IgD-negative memory B cell (primary cell): ENCODE measurements at regions not wholly inside any gene's neighbourhood (a gene's known extent, or its start where the extent isn't known, plus 50 kb on each side); places are given as distances from the start of the nearest gene placed in this dataset.

Source experiments
- H3K27ac Mint-ChIP-seq, 3 donors: one replicate each; pipeline ENCODE4 v1.8.0; 2020 to 2022; ENCODE audit warnings: mild to moderate bottlenecking in 3 of 3, mixed read lengths in 3 of 3, moderate library complexity in 1 of 3
- H3K27me3 Mint-ChIP-seq: one replicate; pipeline ENCODE4 v1.8.0; 2021; ENCODE audit warnings: mixed read lengths
- H3K36me3 Mint-ChIP-seq: one replicate; pipeline ENCODE4 v1.8.0; 2020; ENCODE audit warnings: mild to moderate bottlenecking, mixed read lengths
- H3K4me1 Mint-ChIP-seq, 3 donors: one replicate each; pipeline ENCODE4 v1.8.0; 2020 to 2022; ENCODE audit warnings: mixed read lengths in 3 of 3, mild to moderate bottlenecking in 1 of 3
- H3K4me3 Mint-ChIP-seq, 4 donors: one replicate each; pipeline ENCODE4 v1.8.0; 2020 to 2022; ENCODE audit warnings: mild to moderate bottlenecking in 4 of 4, mixed read lengths in 4 of 4, moderate library complexity in 3 of 4
- H3K9me3 Mint-ChIP-seq, 3 donors: one replicate each; pipeline ENCODE4 v1.8.0; 2020 to 2021; ENCODE audit warnings: mixed read lengths in 3 of 3, mild to moderate bottlenecking in 1 of 3

- Mint-ChIP-seq H3K9me3 (no peaks in the 10 kb centered on the region), H3K27ac (no peak overlapping the region), H3K27me3 (peaks cover 8% of the 10 kb centered on the region), H3K36me3 (no peaks in the 10 kb centered on the region), H3K4me3 (no peak overlapping the region), H3K4me1 (peaks cover 0 to 2% (median 0%) of the 10 kb centered on the region in 3 donors)
Measured at GRCh38 chr1:47569681-47570470, 132.0 kb downstream of the FOXD2 start.

GRCh38 chr1:47571161-47571560, 133.3 kb downstream of the FOXD2 start:
- Mint-ChIP-seq H3K4me3 (no peak overlapping the region), H3K36me3 (no peaks in the 10 kb centered on the region), H3K27ac (no peak overlapping the region), H3K4me1 (peaks cover 0 to 2% (median 0%) of the 10 kb centered on the region in 3 donors), H3K27me3 (peaks cover 8% of the 10 kb centered on the region), H3K9me3 (no peaks in the 10 kb centered on the region)

GRCh38 chr1:47571952-47572351, 134.1 kb downstream of the FOXD2 start:
- Mint-ChIP-seq H3K27ac (no peak overlapping the region), H3K27me3 (peaks cover 10% of the 10 kb centered on the region), H3K36me3 (no peaks in the 10 kb centered on the region), H3K9me3 (no peaks in the 10 kb centered on the region), H3K4me1 (peaks cover 0 to 2% (median 0%) of the 10 kb centered on the region in 3 donors), H3K4me3 (no peak overlapping the region)

- Mint-ChIP-seq H3K27me3 (peaks cover 10% of the 10 kb centered on the region), H3K27ac (no peak overlapping the region), H3K36me3 (no peaks in the 10 kb centered on the region), H3K4me3 (no peak overlapping the region), H3K9me3 (no peaks in the 10 kb centered on the region), H3K4me1 (peaks cover 0 to 2% (median 0%) of the 10 kb centered on the region in 3 donors)
Measured at GRCh38 chr1:47572731-47573430, 135.0 kb downstream of the FOXD2 start.

GRCh38 chr1:47574451-47575165, 136.8 kb downstream of the FOXD2 start:
- H3K36me3 Mint-ChIP-seq: no peaks in the 10 kb centered on the region
- no peak overlapping the region for H3K27ac Mint-ChIP-seq
- peaks cover 0 to 2% (median 0%) of the 10 kb centered on the region in 3 donors for H3K9me3 Mint-ChIP-seq
- peaks cover 0 to 2% (median 0%) of the 10 kb centered on the region in 3 donors for H3K4me1 Mint-ChIP-seq
- H3K27me3 Mint-ChIP-seq: peaks cover 6% of the 10 kb centered on the region
- no peak overlapping the region for H3K4me3 Mint-ChIP-seq

GRCh38 chr1:47575855-47576757, 138.3 kb downstream of the FOXD2 start:
- peaks cover 0 to 2% (median 0%) of the 10 kb centered on the region in 3 donors for H3K9me3 Mint-ChIP-seq
- no peak overlapping the region for H3K27ac Mint-ChIP-seq
- no peaks in the 10 kb centered on the region for H3K36me3 Mint-ChIP-seq
- H3K27me3 Mint-ChIP-seq: peaks cover 5% of the 10 kb centered on the region
- no peaks in the 10 kb centered on the region for H3K4me1 Mint-ChIP-seq
- H3K4me3 Mint-ChIP-seq: no peak overlapping the region

GRCh38 chr1:47576758-47577115, 138.9 kb downstream of the FOXD2 start:
- H3K9me3 Mint-ChIP-seq: peaks cover 0 to 2% (median 0%) of the 10 kb centered on the region in 3 donors
- H3K4me3 Mint-ChIP-seq: no peak overlapping the region
- peaks cover 5% of the 10 kb centered on the region for H3K27me3 Mint-ChIP-seq
- no peak overlapping the region for H3K27ac Mint-ChIP-seq
- H3K36me3 Mint-ChIP-seq: no peaks in the 10 kb centered on the region
- H3K4me1 Mint-ChIP-seq: no peaks in the 10 kb centered on the region

GRCh38 chr1:47577303-47578025, 139.6 kb downstream of the FOXD2 start:
- Mint-ChIP-seq H3K36me3 (no peaks in the 10 kb centered on the region), H3K4me1 (no peaks in the 10 kb centered on the region), H3K4me3 (peak overlapping the region in 1 of 4 donors; percentile 68)

GRCh38 chr1:47578026-47578720, 140.3 kb downstream of the FOXD2 start:
- H3K36me3 Mint-ChIP-seq: no peaks in the 10 kb centered on the region
- no peak overlapping the region for H3K27ac Mint-ChIP-seq
- peaks cover 0 to 2% (median 0%) of the 10 kb centered on the region in 3 donors for H3K9me3 Mint-ChIP-seq
- H3K4me1 Mint-ChIP-seq: no peaks in the 10 kb centered on the region
- peaks cover 6% of the 10 kb centered on the region for H3K27me3 Mint-ChIP-seq
- no peak overlapping the region for H3K4me3 Mint-ChIP-seq

More at GRCh38 chr1:47577303-47578025, 139.6 kb downstream of the FOXD2 start:
- H3K9me3 Mint-ChIP-seq: peaks cover 0 to 2% (median 0%) of the 10 kb centered on the region in 3 donors
- H3K27me3 Mint-ChIP-seq: peaks cover 5% of the 10 kb centered on the region
- H3K27ac Mint-ChIP-seq: no peak overlapping the region

GRCh38 chr1:47578721-47579419, 141.0 kb downstream of the FOXD2 start:
- H3K27me3 Mint-ChIP-seq: peaks cover 8% of the 10 kb centered on the region
- H3K4me3 Mint-ChIP-seq: no peak overlapping the region

GRCh38 chr1:47579809-47580208, 142.0 kb downstream of the FOXD2 start:
- Mint-ChIP-seq H3K9me3 (peaks cover 0 to 2% (median 0%) of the 10 kb centered on the region in 3 donors), H3K4me1 (no peaks in the 10 kb centered on the region), H3K4me3 (no peak overlapping the region), H3K36me3 (no peaks in the 10 kb centered on the region), H3K27ac (peak overlapping the region in 1 of 3 donors; percentile 64), H3K27me3 (peaks cover 9% of the 10 kb centered on the region)

More at GRCh38 chr1:47578721-47579419, 141.0 kb downstream of the FOXD2 start:
- no peaks in the 10 kb centered on the region for H3K36me3 Mint-ChIP-seq
- no peak overlapping the region for H3K27ac Mint-ChIP-seq
- H3K9me3 Mint-ChIP-seq: peaks cover 0 to 2% (median 0%) of the 10 kb centered on the region in 3 donors
- H3K4me1 Mint-ChIP-seq: no peaks in the 10 kb centered on the region

GRCh38 chr1:47580451-47580995, 142.7 kb downstream of the FOXD2 start:
- H3K4me3 Mint-ChIP-seq: no peak overlapping the region
- H3K27ac Mint-ChIP-seq: no peak overlapping the region
- peaks cover 0 to 2% (median 0%) of the 10 kb centered on the region in 3 donors for H3K9me3 Mint-ChIP-seq
- peaks cover 9% of the 10 kb centered on the region for H3K27me3 Mint-ChIP-seq
- no peaks in the 10 kb centered on the region for H3K36me3 Mint-ChIP-seq
- H3K4me1 Mint-ChIP-seq: no peaks in the 10 kb centered on the region
